GM13976 (cell line): ENCODE measurements at regions not wholly inside any gene's neighbourhood (a gene's known extent, or its start where the extent isn't known, plus 50 kb on each side); places are given as distances from the start of the nearest gene placed in this dataset.

ENCODE experiments used
- DNase-seq: peaks from one replicate; pipeline ENCODE4 v3.0.0; 2012; ENCODE audit warnings: low spot score
- in situ Hi-C: fragments of 300-500 bp; cut with MboI; formaldehyde crosslinking; loops from one replicate; pipeline ENCODE4 v1.12.0; 2022; ENCODE audit warnings: low sequenced_read_pairs, mixed read lengths, inconsistent platforms; ENCODE audit not compliant: unreplicated experiment
- TF ChIP-seq, protein P1 (sequence below): IDR thresholded peaks from 2 replicates; pipeline ENCODE4 v1.5.1; 2012; ENCODE audit warnings: borderline replicate concordance, mild to moderate bottlenecking; ENCODE audit not compliant: insufficient read depth; ENCODE audit errors: extremely low read depth, missing control alignments, control extremely low read depth

GRCh38 chr4:85168234-85168834 lies 201.8 kb upstream of the WDFY3 start:
- no peak for DNase-seq
- TF ChIP-seq, protein P1, sequence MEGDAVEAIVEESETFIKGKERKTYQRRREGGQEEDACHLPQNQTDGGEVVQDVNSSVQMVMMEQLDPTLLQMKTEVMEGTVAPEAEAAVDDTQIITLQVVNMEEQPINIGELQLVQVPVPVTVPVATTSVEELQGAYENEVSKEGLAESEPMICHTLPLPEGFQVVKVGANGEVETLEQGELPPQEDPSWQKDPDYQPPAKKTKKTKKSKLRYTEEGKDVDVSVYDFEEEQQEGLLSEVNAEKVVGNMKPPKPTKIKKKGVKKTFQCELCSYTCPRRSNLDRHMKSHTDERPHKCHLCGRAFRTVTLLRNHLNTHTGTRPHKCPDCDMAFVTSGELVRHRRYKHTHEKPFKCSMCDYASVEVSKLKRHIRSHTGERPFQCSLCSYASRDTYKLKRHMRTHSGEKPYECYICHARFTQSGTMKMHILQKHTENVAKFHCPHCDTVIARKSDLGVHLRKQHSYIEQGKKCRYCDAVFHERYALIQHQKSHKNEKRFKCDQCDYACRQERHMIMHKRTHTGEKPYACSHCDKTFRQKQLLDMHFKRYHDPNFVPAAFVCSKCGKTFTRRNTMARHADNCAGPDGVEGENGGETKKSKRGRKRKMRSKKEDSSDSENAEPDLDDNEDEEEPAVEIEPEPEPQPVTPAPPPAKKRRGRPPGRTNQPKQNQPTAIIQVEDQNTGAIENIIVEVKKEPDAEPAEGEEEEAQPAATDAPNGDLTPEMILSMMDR: no peak
- in situ Hi-C loops: no loop called here

- TF ChIP-seq, protein P1: no peak
- DNase-seq: no peak
- in situ Hi-C loops: no loop called here
These were observed 203.8 kb upstream of the WDFY3 start for GRCh38 chr4:85170241-85170640.

- in situ Hi-C loops: no loop called here
- TF ChIP-seq, protein P1: no peak
These were observed 208.7 kb upstream of the WDFY3 start for GRCh38 chr4:85175190-85175589.

DNA sequence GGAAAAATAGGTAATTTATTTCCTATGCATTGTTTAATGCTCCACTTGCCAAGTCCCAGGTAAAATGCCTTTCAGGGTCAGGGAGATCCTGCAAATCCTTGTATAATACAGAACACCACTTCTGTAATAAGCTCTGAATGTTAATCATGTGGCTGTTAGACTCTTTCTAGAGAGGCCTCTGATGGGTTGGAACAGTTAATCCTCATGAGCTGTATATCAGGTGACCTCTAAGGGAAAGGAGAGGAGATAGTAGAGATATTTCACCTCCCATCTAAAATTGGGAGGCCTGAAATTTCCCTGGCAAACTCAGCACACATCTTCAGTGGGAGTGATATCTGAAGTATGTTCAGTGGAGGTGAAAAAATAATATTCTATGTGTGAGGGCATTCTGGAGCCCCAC lies 210.6 kb upstream of the WDFY3 start:
- no peak for DNase-seq
- in situ Hi-C loops: no loop called here

More at GRCh38 chr4:85175190-85175589, 208.7 kb upstream of the WDFY3 start:
- no peak for DNase-seq

GRCh38 chr4:85177679-85178078 lies 211.2 kb upstream of the WDFY3 start:
- in situ Hi-C loops: no loop called here
- DNase-seq: no peak
- TF ChIP-seq, protein P1: no peak

More for the DNA sequence above, 210.6 kb upstream of the WDFY3 start:
- TF ChIP-seq, protein P1: no peak

- TF ChIP-seq, protein P1: no peak
- in situ Hi-C loops: no loop called here
- no peak for DNase-seq
These were observed 214.0 kb upstream of the WDFY3 start for GRCh38 chr4:85180533-85180932.
